Endothelial cell of umbilical vein (primary cell): ENCODE measurements at regions not wholly inside any gene's neighbourhood (a gene's known extent, or its start where the extent isn't known, plus 50 kb on each side); places are given as distances from the start of the nearest gene placed in this dataset.
A peak's percentile ranks its signal among the peaks of the same experiment; 100 is the strongest.

Source experiments
- BruUV-seq: library from RNA; stranded (reverse); fragments of 400-500 nt; replicated peaks from 2 replicates; lab custom pipeline; 2021; lab: Mats Ljungman, UMichigan
- CTCF ChIA-PET: fragments of 300-600, 350-600 bp; sonication (Branson Sonifier 250); formaldehyde crosslinking; loops from one replicate; lab custom pipeline; 2021; ENCODE audit warnings: antibody characterized with exemption, inconsistent platforms; lab: Charles Lee
- POLR2A ChIA-PET: fragments of 300-600, 350-600 bp; sonication (Branson Sonifier 250); formaldehyde crosslinking; loops from one replicate; lab custom pipeline; 2021; ENCODE audit warnings: antibody characterized with exemption, inconsistent platforms; lab: Charles Lee
- DNase-seq: peaks from one replicate; pipeline ENCODE4 v3.0.0-alpha.2; 2011; ENCODE audit warnings: low read depth, low spot score
- FAIRE-seq: peaks from 2 replicates; lab custom pipeline; 2011; peaks lifted over from hg19 to GRCh38; lab: Jason Lieb, UNC
- H2AFZ ChIP-seq: 2 replicates; pipeline ENCODE4 v1.6.0; 2012; ENCODE audit warnings: low read depth, low read length, control low read depth, inconsistent platforms
- H3K27ac ChIP-seq: 2 replicates; pipeline ENCODE4 v1.5.1; 2011; ENCODE audit warnings: low read depth, mild to moderate bottlenecking, control low read depth, low read length, moderate library complexity; ENCODE audit not compliant: insufficient read depth
- H3K27me3 ChIP-seq, 2 experiments: 2 replicates each; pipeline versions ENCODE4 v1.6.0 to v1.6.1; 2011; ENCODE audit warnings: low read length in 2 of 2, mixed read lengths in 1 of 2; ENCODE audit not compliant: control insufficient read depth in 2 of 2, insufficient read depth in 2 of 2
- H3K36me3 ChIP-seq, 2 experiments: 2 replicates in 1 of 2; 3 replicates in 1 of 2; pipeline ENCODE4 v1.5.1; 2011; ENCODE audit warnings: low read length in 2 of 2, mild to moderate bottlenecking in 1 of 2, moderate library complexity in 1 of 2; ENCODE audit not compliant: control insufficient read depth in 2 of 2, insufficient read depth in 2 of 2; ENCODE audit errors: extremely low read depth in 1 of 2
- H3K4me1 ChIP-seq: 3 replicates; pipeline ENCODE4 v1.5.1; 2011; ENCODE audit warnings: mild to moderate bottlenecking, low read length; ENCODE audit not compliant: control insufficient read depth, insufficient read depth; ENCODE audit errors: extremely low read depth
- H3K4me2 ChIP-seq: 2 replicates; pipeline ENCODE4 v1.6.1; 2011; ENCODE audit warnings: low read length, control low read depth, mixed read lengths; ENCODE audit not compliant: insufficient read depth
- H3K4me3 ChIP-seq, 3 experiments: fragments of 200-600 bp in 1 of 3; sonication (generic), shearing (Covaris generic) in 1 of 3; replicated peaks in 1 of 3; 2 replicates each; pipeline ENCODE4 v1.5.1; 2011 to 2016; ENCODE audit warnings: control low read depth in 3 of 3, low read length in 3 of 3, mild to moderate bottlenecking in 2 of 3, inconsistent platforms in 1 of 3, low read depth in 1 of 3, moderate library complexity in 1 of 3; ENCODE audit not compliant: insufficient read depth in 1 of 3
- H3K79me2 ChIP-seq: 2 replicates; pipeline ENCODE4 v1.6.0; 2012; ENCODE audit warnings: low read length, inconsistent platforms; ENCODE audit not compliant: control insufficient read depth, insufficient read depth
- H3K9ac ChIP-seq: replicated peaks from 2 replicates; pipeline ENCODE3; 2011; ENCODE audit warnings: low read length, control low read depth; ENCODE audit not compliant: insufficient read depth; ENCODE audit errors: extremely low read depth
- H3K9me1 ChIP-seq: replicated peaks from 3 replicates; pipeline ENCODE4 v1.6.0; 2011; ENCODE audit warnings: mild to moderate bottlenecking, low read length; ENCODE audit not compliant: control insufficient read depth, insufficient read depth; ENCODE audit errors: extremely low read depth
- H3K9me3 ChIP-seq: replicated peaks from 2 replicates; pipeline ENCODE4 v1.5.1; 2012; ENCODE audit warnings: low read length, inconsistent platforms; ENCODE audit not compliant: control insufficient read depth, insufficient read depth
- H4K20me1 ChIP-seq: replicated peaks from 2 replicates; pipeline ENCODE3; 2011; ENCODE audit warnings: mild to moderate bottlenecking, low read length; ENCODE audit not compliant: control insufficient read depth, insufficient read depth; ENCODE audit errors: extremely low read depth
- EZH2 ChIP-seq: IDR thresholded peaks from 2 replicates; pipeline ENCODE4 v1.6.1; 2012; ENCODE audit warnings: borderline replicate concordance, low read depth, mild to moderate bottlenecking, moderate library complexity, low read length, inconsistent platforms; ENCODE audit not compliant: severe bottlenecking
- FOS ChIP-seq: IDR thresholded peaks from 2 replicates; pipeline ENCODE4 v1.6.1; 2011; ENCODE audit warnings: mild to moderate bottlenecking, low read length, moderate library complexity, borderline replicate concordance; ENCODE audit not compliant: insufficient read depth
- GATA2 ChIP-seq: IDR thresholded peaks from 2 replicates; pipeline ENCODE4 v1.7.0; 2011; ENCODE audit warnings: low read depth, mild to moderate bottlenecking, moderate library complexity, mixed read lengths, low read length; ENCODE audit not compliant: insufficient read length, insufficient read depth
- JUN ChIP-seq: IDR thresholded peaks from 2 replicates; pipeline ENCODE4 v1.6.1; 2011; ENCODE audit warnings: borderline replicate concordance, low read depth; ENCODE audit not compliant: insufficient read length, insufficient read depth
- MYC ChIP-seq: IDR thresholded peaks from one replicate; pipeline ENCODE4 v1.6.1; 2011; ENCODE audit warnings: mild to moderate bottlenecking, low read depth, low read length
- POLR2A ChIP-seq: IDR thresholded peaks from 2 replicates; pipeline ENCODE4 v1.6.1; 2012; ENCODE audit warnings: low read depth, mild to moderate bottlenecking, control low read depth, low read length
- POLR2AphosphoS5 ChIP-seq: IDR thresholded peaks from 2 replicates; pipeline ENCODE4 v1.6.1; 2012; ENCODE audit warnings: low read depth, mild to moderate bottlenecking, control low read depth, low read length, moderate library complexity; ENCODE audit not compliant: insufficient read depth
- dilution Hi-C: fragments of 300-500 bp; cut with MboI; formaldehyde crosslinking; loops from one replicate; pipeline ENCODE4 v1.15.0; 2019; ENCODE audit warnings: low sequenced_read_pairs; ENCODE audit not compliant: extremely low pct_ligation_motif_present
- intact Hi-C: fragments of 100-400 bp; cut with micrococcal nuclease; formaldehyde crosslinking; loops from one replicate; pipeline ENCODE4 v1.10.0; 2022
- TF ChIP-seq, protein P1 (sequence below): IDR thresholded peaks from 2 replicates; pipeline ENCODE4 v1.6.1; 2011; ENCODE audit not compliant: insufficient read depth, insufficient read length
- TF ChIP-seq, protein P2 (sequence below), 2 donors: IDR thresholded peaks; 1 replicate in 1 of 2; 2 replicates in 1 of 2; pipeline ENCODE4 v1.5.1; 2011; ENCODE audit warnings: low read length in 2 of 2, mild to moderate bottlenecking in 2 of 2, moderate library complexity in 2 of 2, control low read depth in 1 of 2, inconsistent platforms in 1 of 2, low read depth in 1 of 2; ENCODE audit not compliant: insufficient read depth in 1 of 2; ENCODE audit errors: extremely low read depth in 1 of 2

- Histone ChIP-seq H2AFZ (no peak overlapping the region), H3K9ac (no peak overlapping the region), H3K4me3 (no peak overlapping the region), H4K20me1 (no peaks in the 10 kb centered on the region), H3K9me3 (no peaks in the 10 kb centered on the region), H3K4me2 (no peak overlapping the region), H3K4me1 (no peaks in the 10 kb centered on the region), H3K79me2 (no peaks in the 10 kb centered on the region), H3K27ac (no peak overlapping the region), H3K36me3 (no peaks in the 10 kb centered on the region), H3K9me1 (no peaks in the 10 kb centered on the region), H3K27me3 (no peaks in the 10 kb centered on the region)
- dilution Hi-C loops (no loop called here), intact Hi-C loops (no loop called here)
- no peak for TF ChIP-seq POLR2A
- no peak for TF ChIP-seq FOS
- TF ChIP-seq MYC = no peak
- POLR2A ChIA-PET = no interaction called here
- FAIRE-seq (no peak), DNase-seq (no peak)
- no TSS peak for BruUV-seq
- CTCF ChIA-PET = no interaction called here
These were observed 128.7 kb upstream of the CXCL12 start for GRCh38 chr10:44513591-44513990.

DNA sequence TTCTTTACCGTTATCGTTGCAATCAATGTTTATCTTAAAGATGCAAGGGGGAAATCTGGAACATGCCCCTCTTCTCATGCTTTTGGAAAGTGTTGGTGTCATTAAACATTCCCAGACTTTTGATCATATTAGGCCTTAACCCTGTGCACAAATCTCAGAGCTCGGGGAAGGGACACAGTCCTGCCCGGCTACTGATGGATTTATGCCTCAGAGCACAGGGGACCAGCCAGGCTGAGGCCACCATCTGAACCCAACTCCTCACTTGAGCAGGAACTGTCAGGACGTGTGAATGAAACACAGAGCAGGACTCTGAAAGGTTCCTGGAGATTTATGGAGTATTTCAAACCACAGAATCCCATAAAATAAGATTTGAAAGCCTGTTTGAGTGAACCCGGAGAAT lies 132.0 kb upstream of the CXCL12 start:
- H3K9me1 ChIP-seq = no peaks in the 10 kb centered on the region
- H3K9ac ChIP-seq = no peak overlapping the region
- no peaks in the 10 kb centered on the region for H3K27me3 ChIP-seq
- H3K79me2 ChIP-seq = no peaks in the 10 kb centered on the region
- no peak overlapping the region for H3K27ac ChIP-seq
- H3K36me3 ChIP-seq = no peaks in the 10 kb centered on the region
- no peaks in the 10 kb centered on the region for H3K9me3 ChIP-seq
- ChIA-PET CTCF (no interaction called here), POLR2A (no interaction called here)
- FAIRE-seq (no peak), DNase-seq (peak; percentile 3)
- H2AFZ ChIP-seq = no peak overlapping the region
- intact Hi-C loops (no loop called here), dilution Hi-C loops (no loop called here)
- TF ChIP-seq POLR2AphosphoS5 = no peak
- TF ChIP-seq GATA2 = no peak
- TF ChIP-seq, protein P1, sequence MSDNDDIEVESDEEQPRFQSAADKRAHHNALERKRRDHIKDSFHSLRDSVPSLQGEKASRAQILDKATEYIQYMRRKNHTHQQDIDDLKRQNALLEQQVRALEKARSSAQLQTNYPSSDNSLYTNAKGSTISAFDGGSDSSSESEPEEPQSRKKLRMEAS = no peak
- TF ChIP-seq EZH2 = no peak
- TF ChIP-seq POLR2A = no peak
- no peak for TF ChIP-seq MYC
- TF ChIP-seq FOS = no peak
- TF ChIP-seq, protein P2, sequence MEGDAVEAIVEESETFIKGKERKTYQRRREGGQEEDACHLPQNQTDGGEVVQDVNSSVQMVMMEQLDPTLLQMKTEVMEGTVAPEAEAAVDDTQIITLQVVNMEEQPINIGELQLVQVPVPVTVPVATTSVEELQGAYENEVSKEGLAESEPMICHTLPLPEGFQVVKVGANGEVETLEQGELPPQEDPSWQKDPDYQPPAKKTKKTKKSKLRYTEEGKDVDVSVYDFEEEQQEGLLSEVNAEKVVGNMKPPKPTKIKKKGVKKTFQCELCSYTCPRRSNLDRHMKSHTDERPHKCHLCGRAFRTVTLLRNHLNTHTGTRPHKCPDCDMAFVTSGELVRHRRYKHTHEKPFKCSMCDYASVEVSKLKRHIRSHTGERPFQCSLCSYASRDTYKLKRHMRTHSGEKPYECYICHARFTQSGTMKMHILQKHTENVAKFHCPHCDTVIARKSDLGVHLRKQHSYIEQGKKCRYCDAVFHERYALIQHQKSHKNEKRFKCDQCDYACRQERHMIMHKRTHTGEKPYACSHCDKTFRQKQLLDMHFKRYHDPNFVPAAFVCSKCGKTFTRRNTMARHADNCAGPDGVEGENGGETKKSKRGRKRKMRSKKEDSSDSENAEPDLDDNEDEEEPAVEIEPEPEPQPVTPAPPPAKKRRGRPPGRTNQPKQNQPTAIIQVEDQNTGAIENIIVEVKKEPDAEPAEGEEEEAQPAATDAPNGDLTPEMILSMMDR (IDR thresholded peaks at IDR 0.05; ENCODE audit: extremely low read depth in 1 of 2, insufficient read depth in 1 of 2, low read depth in 1 of 2, low read length in 2 of 2) = no peak
- TF ChIP-seq JUN = no peak
- H3K4me3 ChIP-seq = no peak overlapping the region
- H4K20me1 ChIP-seq = no peaks in the 10 kb centered on the region
- no peaks in the 10 kb centered on the region for H3K4me1 ChIP-seq
- H3K4me2 ChIP-seq = no peak overlapping the region
- no TSS peak for BruUV-seq
